GM13977 (cell line): ENCODE measurements at regions not wholly inside any gene's neighbourhood (a gene's known extent, or its start where the extent isn't known, plus 50 kb on each side); places are given as distances from the start of the nearest gene placed in this dataset.

ENCODE experiments used
- DNase-seq: peaks from one replicate; pipeline ENCODE4 v3.0.0; 2012; ENCODE audit warnings: low spot score
- in situ Hi-C: fragments of 300-500 bp; cut with MboI; formaldehyde crosslinking; loops from one replicate; pipeline ENCODE4 v1.12.0; 2022; ENCODE audit warnings: low sequenced_read_pairs, low pct_unique_long_range_greater_than_20kb, mixed read lengths, inconsistent platforms; ENCODE audit not compliant: unreplicated experiment
- TF ChIP-seq, protein P1 (sequence below): IDR thresholded peaks from 2 replicates; pipeline ENCODE4 v1.5.1; 2012; ENCODE audit warnings: mild to moderate bottlenecking, control low read depth; ENCODE audit not compliant: insufficient read depth; ENCODE audit errors: extremely low read depth, missing control alignments

GRCh38 chr6:87789198-87789899, 87.3 kb upstream of the AKIRIN2 start:
- in situ Hi-C loops, result no loop called here
- TF ChIP-seq, protein P1, sequence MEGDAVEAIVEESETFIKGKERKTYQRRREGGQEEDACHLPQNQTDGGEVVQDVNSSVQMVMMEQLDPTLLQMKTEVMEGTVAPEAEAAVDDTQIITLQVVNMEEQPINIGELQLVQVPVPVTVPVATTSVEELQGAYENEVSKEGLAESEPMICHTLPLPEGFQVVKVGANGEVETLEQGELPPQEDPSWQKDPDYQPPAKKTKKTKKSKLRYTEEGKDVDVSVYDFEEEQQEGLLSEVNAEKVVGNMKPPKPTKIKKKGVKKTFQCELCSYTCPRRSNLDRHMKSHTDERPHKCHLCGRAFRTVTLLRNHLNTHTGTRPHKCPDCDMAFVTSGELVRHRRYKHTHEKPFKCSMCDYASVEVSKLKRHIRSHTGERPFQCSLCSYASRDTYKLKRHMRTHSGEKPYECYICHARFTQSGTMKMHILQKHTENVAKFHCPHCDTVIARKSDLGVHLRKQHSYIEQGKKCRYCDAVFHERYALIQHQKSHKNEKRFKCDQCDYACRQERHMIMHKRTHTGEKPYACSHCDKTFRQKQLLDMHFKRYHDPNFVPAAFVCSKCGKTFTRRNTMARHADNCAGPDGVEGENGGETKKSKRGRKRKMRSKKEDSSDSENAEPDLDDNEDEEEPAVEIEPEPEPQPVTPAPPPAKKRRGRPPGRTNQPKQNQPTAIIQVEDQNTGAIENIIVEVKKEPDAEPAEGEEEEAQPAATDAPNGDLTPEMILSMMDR, result no peak
- no peak for DNase-seq

- in situ Hi-C loops, result no loop called here
- no peak for DNase-seq
Observed at GRCh38 chr6:87788141-87788540, 86.1 kb upstream of the AKIRIN2 start.

GRCh38 chr6:87785229-87785862, 83.3 kb upstream of the AKIRIN2 start:
- in situ Hi-C loops, result no loop called here
- TF ChIP-seq, protein P1, result no peak
- DNase-seq, result no peak

More at GRCh38 chr6:87788141-87788540, 86.1 kb upstream of the AKIRIN2 start:
- TF ChIP-seq, protein P1, result no peak

DNA sequence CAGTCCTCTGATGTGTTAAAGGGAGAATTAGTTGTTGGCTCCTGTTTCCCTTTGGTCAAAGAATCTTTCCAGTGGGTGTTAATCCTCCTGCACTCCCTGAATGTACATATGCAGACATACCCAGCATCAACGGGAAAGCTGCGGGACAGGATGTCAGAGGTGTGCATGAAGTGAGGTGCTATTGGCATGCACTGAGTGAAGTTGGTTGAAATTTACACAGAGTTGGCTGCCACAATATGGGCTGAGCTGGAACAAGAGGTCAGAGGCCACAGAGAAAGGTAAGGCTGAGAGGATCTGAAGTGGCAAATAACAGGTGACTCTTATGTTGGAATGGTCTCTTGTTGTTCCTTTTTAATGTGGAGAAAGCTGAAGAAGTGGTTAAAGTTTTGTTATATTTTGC, 82.7 kb upstream of the AKIRIN2 start:
- in situ Hi-C loops, result no loop called here
- TF ChIP-seq, protein P1, result no peak

DNA sequence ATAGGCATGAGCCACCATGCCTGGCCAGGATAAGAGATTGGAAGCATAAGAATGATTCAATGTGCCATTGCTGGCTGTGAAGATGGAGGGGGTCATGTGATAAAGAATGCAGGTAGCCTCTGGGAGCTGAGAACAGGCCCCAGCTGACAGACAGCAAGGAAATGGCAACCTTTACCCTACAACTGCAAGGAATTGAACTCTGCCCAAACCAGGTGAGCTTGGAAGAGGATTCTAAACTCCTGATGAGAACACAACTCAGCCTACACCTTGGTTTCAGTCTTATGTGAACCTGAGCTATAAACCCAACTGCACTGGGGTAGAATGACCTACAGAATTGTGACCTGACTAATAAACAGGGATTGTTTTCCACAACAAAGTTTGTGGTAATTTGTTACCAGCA, 82.0 kb upstream of the AKIRIN2 start:
- in situ Hi-C loops, result no loop called here
- TF ChIP-seq, protein P1, result no peak
- no peak for DNase-seq

More for the DNA sequence above, 82.7 kb upstream of the AKIRIN2 start:
- no peak for DNase-seq

GRCh38 chr6:87779542-87779941, 77.5 kb upstream of the AKIRIN2 start:
- in situ Hi-C loops, result no loop called here
- no peak for DNase-seq
- TF ChIP-seq, protein P1, result no peak
